HFFc6 (cell line): ENCODE measurements at regions not wholly inside any gene's neighbourhood (a gene's known extent, or its start where the extent isn't known, plus 50 kb on each side); places are given as distances from the start of the nearest gene placed in this dataset.

ENCODE experiments used
- DNase-seq: peaks from one replicate; pipeline ENCODE4 v3.0.0-alpha.2; 2018
- H3K27ac Mint-ChIP-seq: 2 replicates; pipeline ENCODE4 v1.8.0; 2020; ENCODE audit warnings: mild to moderate bottlenecking, mixed read lengths
- H3K27me3 Mint-ChIP-seq: 2 replicates; pipeline ENCODE4 v1.8.0; 2021; ENCODE audit warnings: mild to moderate bottlenecking, moderate library complexity, mixed read lengths; ENCODE audit not compliant: insufficient read depth
- H3K36me3 Mint-ChIP-seq: 2 replicates; pipeline ENCODE4 v1.8.0; 2021; ENCODE audit warnings: low read depth, mixed read lengths
- H3K4me1 Mint-ChIP-seq: 2 replicates; pipeline ENCODE4 v1.8.0; 2020; ENCODE audit warnings: low read depth, mixed read lengths
- H3K4me3 Mint-ChIP-seq: 2 replicates; pipeline ENCODE4 v1.8.0; 2020; ENCODE audit warnings: mild to moderate bottlenecking, moderate library complexity, mixed read lengths
- H3K9me3 Mint-ChIP-seq: 2 replicates; pipeline ENCODE4 v1.8.0; 2020; ENCODE audit warnings: mild to moderate bottlenecking, mixed read lengths
- CTCF ChIP-seq: fragments of 200-600 bp; sonication (generic); IDR thresholded peaks from 2 replicates; pipeline ENCODE4 v1.5.0; 2021; ENCODE audit warnings: antibody characterized with exemption, mild to moderate bottlenecking

- no peak for TF ChIP-seq CTCF
- H3K27me3 Mint-ChIP-seq: no peaks in the 10 kb centered on the region
- no peak overlapping the region for H3K4me3 Mint-ChIP-seq
- H3K9me3 Mint-ChIP-seq: peaks cover 36% of the 10 kb centered on the region
- no peak overlapping the region for H3K27ac Mint-ChIP-seq
- H3K4me1 Mint-ChIP-seq: no peaks in the 10 kb centered on the region
- no peak for DNase-seq
- H3K36me3 Mint-ChIP-seq: no peaks in the 10 kb centered on the region
These were observed 580.1 kb upstream of the AUTS2 start for GRCh38 chr7:69018200-69018599.

GRCh38 chr7:69019437-69019836, 578.8 kb upstream of the AUTS2 start:
- H3K4me3 Mint-ChIP-seq: no peak overlapping the region
- no peak for TF ChIP-seq CTCF
- no peaks in the 10 kb centered on the region for H3K27me3 Mint-ChIP-seq
- H3K36me3 Mint-ChIP-seq: no peaks in the 10 kb centered on the region
- H3K9me3 Mint-ChIP-seq: peaks cover 32% of the 10 kb centered on the region
- no peak overlapping the region for H3K27ac Mint-ChIP-seq
- DNase-seq: no peak
- no peaks in the 10 kb centered on the region for H3K4me1 Mint-ChIP-seq

GRCh38 chr7:69020536-69020935, 577.7 kb upstream of the AUTS2 start:
- H3K27me3 Mint-ChIP-seq: no peaks in the 10 kb centered on the region
- no peak overlapping the region for H3K27ac Mint-ChIP-seq
- no peaks in the 10 kb centered on the region for H3K4me1 Mint-ChIP-seq
- DNase-seq: no peak
- peaks cover 35% of the 10 kb centered on the region for H3K9me3 Mint-ChIP-seq
- H3K36me3 Mint-ChIP-seq: no peaks in the 10 kb centered on the region
- no peak for TF ChIP-seq CTCF
- no peak overlapping the region for H3K4me3 Mint-ChIP-seq

- no peaks in the 10 kb centered on the region for H3K27me3 Mint-ChIP-seq
- no peaks in the 10 kb centered on the region for H3K36me3 Mint-ChIP-seq
- H3K4me1 Mint-ChIP-seq: no peaks in the 10 kb centered on the region
- H3K9me3 Mint-ChIP-seq: peaks cover 29% of the 10 kb centered on the region
- no peak overlapping the region for H3K4me3 Mint-ChIP-seq
- H3K27ac Mint-ChIP-seq: no peak overlapping the region
- DNase-seq: no peak
- TF ChIP-seq CTCF: no peak
These were observed 573.0 kb upstream of the AUTS2 start for GRCh38 chr7:69025249-69025648.

- Mint-ChIP-seq H3K4me1 (no peaks in the 10 kb centered on the region), H3K4me3 (no peak overlapping the region), H3K9me3 (peaks cover 20% of the 10 kb centered on the region), H3K27ac (no peak overlapping the region), H3K36me3 (no peaks in the 10 kb centered on the region), H3K27me3 (no peaks in the 10 kb centered on the region)
- no peak for TF ChIP-seq CTCF
- no peak for DNase-seq
These were observed 565.4 kb upstream of the AUTS2 start for GRCh38 chr7:69032848-69033247.

GRCh38 chr7:69035826-69036225, 562.4 kb upstream of the AUTS2 start:
- H3K27ac Mint-ChIP-seq: no peak overlapping the region
- H3K4me3 Mint-ChIP-seq: no peak overlapping the region
- TF ChIP-seq CTCF: no peak
- no peaks in the 10 kb centered on the region for H3K36me3 Mint-ChIP-seq
- H3K27me3 Mint-ChIP-seq: no peaks in the 10 kb centered on the region
- peaks cover 29% of the 10 kb centered on the region for H3K9me3 Mint-ChIP-seq
- H3K4me1 Mint-ChIP-seq: no peaks in the 10 kb centered on the region
- no peak for DNase-seq
